HL-60 (cell line): ENCODE measurements at regions not wholly inside any gene's neighbourhood (a gene's known extent, or its start where the extent isn't known, plus 50 kb on each side); places are given as distances from the start of the nearest gene placed in this dataset.

Source experiments
- DNase-seq, 2 experiments: peaks; one replicate each; pipeline ENCODE4 v3.0.0-alpha.2; 2010 to 2020; ENCODE audit warnings: low read depth in 1 of 2, low spot score in 1 of 2
- H3K27ac ChIP-seq: fragments of 250-450 bp; sonication (Bioruptor Pico); replicated peaks from 2 replicates; pipeline ENCODE4 v1.5.1; 2020; ENCODE audit warnings: mild to moderate bottlenecking, moderate library complexity
- H3K27me3 ChIP-seq: fragments of 250-450 bp; sonication (Bioruptor Pico); 2 replicates; pipeline ENCODE4 v1.5.1; 2021; ENCODE audit warnings: mild to moderate bottlenecking, moderate library complexity; ENCODE audit not compliant: insufficient read depth, poor library complexity, severe bottlenecking
- H3K4me3 ChIP-seq: replicated peaks from 2 replicates; pipeline ENCODE4 v1.5.1; 2011; ENCODE audit warnings: mild to moderate bottlenecking, control low read depth, low read length; ENCODE audit not compliant: insufficient read depth
- CTCF ChIP-seq: IDR thresholded peaks from one replicate; pipeline ENCODE4 v1.5.1; 2011; ENCODE audit warnings: low read length, control low read depth, inconsistent platforms; ENCODE audit not compliant: insufficient read depth
- GABPA ChIP-seq: IDR thresholded peaks from 2 replicates; pipeline ENCODE4 v1.6.1; 2012; ENCODE audit warnings: low read depth
- POLR2AphosphoS5 ChIP-seq: IDR thresholded peaks from 2 replicates; pipeline ENCODE4 v1.6.1; 2012; ENCODE audit warnings: low read depth
- REST ChIP-seq: IDR thresholded peaks from 2 replicates; pipeline ENCODE4 v1.6.1; 2012; ENCODE audit warnings: low read depth; ENCODE audit not compliant: insufficient replicate concordance
- SPI1 ChIP-seq: IDR thresholded peaks from 2 replicates; pipeline ENCODE4 v1.6.1; 2012; ENCODE audit warnings: low read depth, mild to moderate bottlenecking, borderline replicate concordance

GRCh38 chr6:141562851-141563763, 569.6 kb upstream of the GJE1 start:
- TF ChIP-seq SPI1 = peak; percentile 76; the same call in 1 of the 2 replicates
- no peak for TF ChIP-seq REST
- TF ChIP-seq CTCF = peak; percentile 49
- no peak for TF ChIP-seq POLR2AphosphoS5
- TF ChIP-seq GABPA = no peak
- Histone ChIP-seq H3K27ac (no peak overlapping the region), H3K27me3 (no peaks in the 10 kb centered on the region), H3K4me3 (peak overlapping the region; percentile 35)
- DNase-seq = peak; percentile 40 to 51

GRCh38 chr6:141562186-141562811, 570.4 kb upstream of the GJE1 start:
- Histone ChIP-seq H3K27me3 (no peaks in the 10 kb centered on the region), H3K27ac (no peak overlapping the region), H3K4me3 (peak overlapping the region; percentile 35)
- DNase-seq = peak in 1 of 2 experiments; percentile 3
- TF ChIP-seq POLR2AphosphoS5 = no peak
- TF ChIP-seq SPI1 = no peak
- no peak for TF ChIP-seq GABPA
- TF ChIP-seq CTCF = no peak
- no peak for TF ChIP-seq REST

GRCh38 chr6:141561154-141561553, 571.6 kb upstream of the GJE1 start:
- no peak for TF ChIP-seq POLR2AphosphoS5
- no peak for TF ChIP-seq CTCF
- H3K27me3 ChIP-seq = no peaks in the 10 kb centered on the region
- H3K27ac ChIP-seq = no peak overlapping the region
- DNase-seq = no peak
- no peak overlapping the region for H3K4me3 ChIP-seq
